GM12878 (cell line): ENCODE measurements at regions not wholly inside any gene's neighbourhood (a gene's known extent, or its start where the extent isn't known, plus 50 kb on each side); places are given as distances from the start of the nearest gene placed in this dataset.
"Not testable (repeated sequence)": the region's sequence is repeated elsewhere in the genome, so short reads cannot be mapped to it uniquely, and the experiment has no call there.

Source experiments
- ATAC-seq: fragments of 200-7000 bp; cut with Tn5 transposase; 3 replicates; pipeline ENCODE4 v1.9.1; 2020; ENCODE audit warnings: mild to moderate bottlenecking, moderate library complexity
- BruUV-seq: library from RNA; stranded (reverse); fragments of 400-500 nt; replicated peaks from 2 replicates; lab custom pipeline; 2021; lab: Mats Ljungman, UMichigan
- CTCF ChIA-PET: fragments of 300-600 bp; sonication (Branson Sonifier 250); formaldehyde crosslinking; extraction: SDS; loops from one replicate; lab custom pipeline; 2021; ENCODE audit warnings: inconsistent platforms; lab: Yijun Ruan, JAX
- POLR2A ChIA-PET: fragments of 350-600 bp; formaldehyde crosslinking; extraction: SDS; loops from one replicate; lab custom pipeline; 2021; ENCODE audit warnings: inconsistent platforms; lab: Charles Lee
- RAD21 ChIA-PET: fragments of 300-600 bp; sonication (Branson Sonifier 250); formaldehyde crosslinking; loops from one replicate; lab custom pipeline; 2023; ENCODE audit warnings: antibody characterized with exemption; ENCODE audit not compliant: unreplicated experiment; lab: Charles Lee
- SMC1A ChIA-PET: fragments of 300-600 bp; sonication (Branson Sonifier 250); formaldehyde crosslinking; loops from one replicate; lab custom pipeline; 2023; ENCODE audit not compliant: unreplicated experiment, uncharacterized antibody; lab: Charles Lee
- DNase-seq: peaks from one replicate; pipeline ENCODE4 v3.0.0-alpha.2; 2011; ENCODE audit warnings: low read depth, low spot score
- FAIRE-seq: peaks from 3 replicates; lab custom pipeline; 2011; peaks lifted over from hg19 to GRCh38; lab: Jason Lieb, UNC
- H2AFZ ChIP-seq: 2 replicates; pipeline ENCODE4 v1.6.0; 2011; ENCODE audit warnings: low read depth, low read length, control low read depth; ENCODE audit not compliant: control insufficient read depth
- H3K27ac ChIP-seq: 2 replicates; pipeline ENCODE4 v1.5.1; 2011; ENCODE audit warnings: control low read depth; ENCODE audit not compliant: control insufficient read depth, insufficient read depth
- H3K27me3 ChIP-seq, 2 experiments: replicated peaks in 1 of 2; 2 replicates each; pipeline versions ENCODE4 v1.6.0 to v1.6.1; 2011; ENCODE audit warnings: low read length in 1 of 2; ENCODE audit not compliant: control insufficient read depth in 2 of 2, insufficient read depth in 2 of 2
- H3K36me3 ChIP-seq, 2 experiments: 2 replicates each; pipeline ENCODE4 v1.5.1; 2011; ENCODE audit warnings: low read length in 1 of 2; ENCODE audit not compliant: control insufficient read depth in 2 of 2, insufficient read depth in 2 of 2
- H3K4me1 ChIP-seq: 2 replicates; pipeline ENCODE4 v1.6.1; 2011; ENCODE audit warnings: mild to moderate bottlenecking, low read length, moderate library complexity, mixed read lengths; ENCODE audit not compliant: control insufficient read depth, insufficient read depth
- H3K4me2 ChIP-seq: 2 replicates; pipeline ENCODE4 v1.6.0; 2011; ENCODE audit warnings: control low read depth; ENCODE audit not compliant: control insufficient read depth, insufficient read depth
- H3K4me3 ChIP-seq: fragments of 200-600 bp; sonication (generic); 2 replicates; pipeline ENCODE4 v1.5.1; 2016
- H3K79me2 ChIP-seq: 2 replicates; pipeline ENCODE4 v1.6.0; 2011; ENCODE audit warnings: low read length; ENCODE audit not compliant: control insufficient read depth, insufficient read depth
- H3K9ac ChIP-seq: 2 replicates; pipeline ENCODE4 v1.8.0; 2011; ENCODE audit warnings: low read length, control low read depth, mixed read lengths; ENCODE audit not compliant: control insufficient read depth, insufficient read depth
- H3K9me3 ChIP-seq: replicated peaks from 3 replicates; pipeline ENCODE4 v1.5.1; 2011; ENCODE audit warnings: mild to moderate bottlenecking, low read length; ENCODE audit not compliant: control insufficient read depth, insufficient read depth
- H4K20me1 ChIP-seq: 2 replicates; pipeline ENCODE4 v1.6.0; 2011; ENCODE audit not compliant: control insufficient read depth, insufficient read depth
- BRCA1 ChIP-seq: IDR thresholded peaks from 2 replicates; pipeline ENCODE4 v1.6.1; 2011; ENCODE audit warnings: low read depth, low read length, improper control_type of control experiment
- IKZF2 ChIP-seq, 2 experiments: fragments of 450-650 bp; IDR thresholded peaks; 2 replicates each; pipeline ENCODE4 v1.6.1; 2017; ENCODE audit warnings: mild to moderate bottlenecking in 2 of 2, moderate library complexity in 2 of 2
- RELA ChIP-seq: fragments of 450-650 bp; IDR thresholded peaks from 2 replicates; pipeline ENCODE4 v1.8.0; 2014; ENCODE audit warnings: borderline replicate concordance; ENCODE audit not compliant: partially characterized antibody
- RUNX3 ChIP-seq: IDR thresholded peaks from 2 replicates; pipeline ENCODE4 v1.6.1; 2012; ENCODE audit warnings: low read length, inconsistent platforms
- ZNF207 ChIP-seq: fragments of 450-650 bp; IDR thresholded peaks from 2 replicates; pipeline ENCODE4 v1.6.1; 2014; ENCODE audit warnings: antibody characterized with exemption, mild to moderate bottlenecking, borderline replicate concordance
- WGBS: methylation state at CpG from one replicate; pipeline ENCODE4 v1.1.6; 2016; ENCODE audit warnings: low lambda C conversion rate; ENCODE audit not compliant: insufficient replicate concordance, insufficient coverage; ENCODE audit errors: missing lambda C conversion rate; 5-methylcytosine and 5-hydroxymethylcytosine counted together
- in situ Hi-C: fragments of 300-500 bp; cut with MboI; formaldehyde crosslinking; loops from 9 replicates; pipeline ENCODE4 v1.14.3; 2018; ENCODE audit warnings: mixed read lengths
- intact Hi-C: fragments of 100-400 bp; cut with micrococcal nuclease; formaldehyde crosslinking; loops from one replicate; pipeline ENCODE4 v1.14.2; 2022; ENCODE audit not compliant: unreplicated experiment
- TF ChIP-seq, protein P1 (sequence below): fragments of 450-650 bp; IDR thresholded peaks from 2 replicates; pipeline ENCODE4 v1.6.1; 2017; ENCODE audit warnings: mild to moderate bottlenecking, moderate library complexity

DNA sequence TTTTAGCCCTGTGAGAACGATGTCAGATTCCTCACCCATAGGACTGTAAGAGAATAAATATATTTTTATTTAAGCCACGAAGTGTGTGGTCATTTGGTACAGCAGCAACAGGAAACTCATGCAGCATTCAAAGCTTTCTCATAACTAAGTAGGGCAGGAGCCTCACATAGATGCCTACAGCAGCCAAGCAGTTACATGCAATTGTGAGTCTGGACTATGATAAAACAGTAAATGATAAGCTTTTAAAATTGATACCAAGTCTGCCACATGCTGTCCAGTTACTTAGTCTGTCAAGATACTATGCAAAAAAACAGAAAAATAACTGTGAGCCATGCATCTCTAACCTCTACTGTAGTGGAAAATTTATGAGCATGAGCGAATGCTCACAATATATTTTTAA, 359.6 kb downstream of the HS3ST1 start:
- ChIA-PET SMC1A (interaction anchor here (0.6 to 1.1 kb wide), 3 partner anchors 316 to 514 kb away, joined by 3 to 4 read pairs (median 3); no protein-coding TSS in a partner anchor), CTCF (interaction anchor here (0.8 to 1.7 kb wide), 4 partner anchors 10 to 487 kb away, joined by 3 to 6 read pairs (median 3); no protein-coding TSS in a partner anchor), RAD21 (interaction anchor here (1.3 to 1.9 kb wide), 2 partner anchors 31 to 270 kb away, joined by 3 to 6 read pairs; no protein-coding TSS in a partner anchor), POLR2A (interaction anchor here (0.6 to 1.1 kb wide), 2 partner anchors 13 to 404 kb away, joined by 3 to 7 read pairs; no protein-coding TSS in a partner anchor)
- no peaks in the 10 kb centered on the region for H3K27me3 ChIP-seq
- H3K4me3 ChIP-seq, result no peak overlapping the region
- BruUV-seq, result no TSS peak
- no peak overlapping the region for H2AFZ ChIP-seq
- FAIRE-seq (no peak), DNase-seq (no peak), ATAC-seq (peak; percentile 53)
- no peaks in the 10 kb centered on the region for H3K4me1 ChIP-seq
- 24% methylated on average over 3 of the region's 3 CpGs for WGBS
- H3K9ac ChIP-seq, result no peak overlapping the region
- H3K9me3 ChIP-seq, result no peaks in the 10 kb centered on the region
- in situ Hi-C loops (no loop called here), intact Hi-C loops (loop anchor here (5.0 kb wide), 1 partner anchor 447 kb away; no protein-coding TSS in a partner anchor)
- no peaks in the 10 kb centered on the region for H3K79me2 ChIP-seq
- H4K20me1 ChIP-seq, result no peaks in the 10 kb centered on the region
- no peak overlapping the region for H3K4me2 ChIP-seq
- TF ChIP-seq BRCA1 (no peak), RUNX3 (no peak), ZNF207 (no peak), RELA (no peak), IKZF2 (IDR thresholded peaks at IDR 0.05) (no peak)
- TF ChIP-seq, protein P1, sequence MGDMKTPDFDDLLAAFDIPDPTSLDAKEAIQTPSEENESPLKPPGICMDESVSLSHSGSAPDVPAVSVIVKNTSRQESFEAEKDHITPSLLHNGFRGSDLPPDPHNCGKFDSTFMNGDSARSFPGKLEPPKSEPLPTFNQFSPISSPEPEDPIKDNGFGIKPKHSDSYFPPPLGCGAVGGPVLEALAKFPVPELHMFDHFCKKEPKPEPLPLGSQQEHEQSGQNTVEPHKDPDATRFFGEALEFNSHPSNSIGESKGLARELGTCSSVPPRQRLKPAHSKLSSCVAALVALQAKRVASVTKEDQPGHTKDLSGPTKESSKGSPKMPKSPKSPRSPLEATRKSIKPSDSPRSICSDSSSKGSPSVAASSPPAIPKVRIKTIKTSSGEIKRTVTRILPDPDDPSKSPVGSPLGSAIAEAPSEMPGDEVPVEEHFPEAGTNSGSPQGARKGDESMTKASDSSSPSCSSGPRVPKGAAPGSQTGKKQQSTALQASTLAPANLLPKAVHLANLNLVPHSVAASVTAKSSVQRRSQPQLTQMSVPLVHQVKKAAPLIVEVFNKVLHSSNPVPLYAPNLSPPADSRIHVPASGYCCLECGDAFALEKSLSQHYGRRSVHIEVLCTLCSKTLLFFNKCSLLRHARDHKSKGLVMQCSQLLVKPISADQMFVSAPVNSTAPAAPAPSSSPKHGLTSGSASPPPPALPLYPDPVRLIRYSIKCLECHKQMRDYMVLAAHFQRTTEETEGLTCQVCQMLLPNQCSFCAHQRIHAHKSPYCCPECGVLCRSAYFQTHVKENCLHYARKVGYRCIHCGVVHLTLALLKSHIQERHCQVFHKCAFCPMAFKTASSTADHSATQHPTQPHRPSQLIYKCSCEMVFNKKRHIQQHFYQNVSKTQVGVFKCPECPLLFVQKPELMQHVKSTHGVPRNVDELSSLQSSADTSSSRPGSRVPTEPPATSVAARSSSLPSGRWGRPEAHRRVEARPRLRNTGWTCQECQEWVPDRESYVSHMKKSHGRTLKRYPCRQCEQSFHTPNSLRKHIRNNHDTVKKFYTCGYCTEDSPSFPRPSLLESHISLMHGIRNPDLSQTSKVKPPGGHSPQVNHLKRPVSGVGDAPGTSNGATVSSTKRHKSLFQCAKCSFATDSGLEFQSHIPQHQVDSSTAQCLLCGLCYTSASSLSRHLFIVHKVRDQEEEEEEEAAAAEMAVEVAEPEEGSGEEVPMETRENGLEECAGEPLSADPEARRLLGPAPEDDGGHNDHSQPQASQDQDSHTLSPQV, result no peak
- H3K27ac ChIP-seq, result no peak overlapping the region
- H3K36me3 ChIP-seq, result no peaks in the 10 kb centered on the region

DNA sequence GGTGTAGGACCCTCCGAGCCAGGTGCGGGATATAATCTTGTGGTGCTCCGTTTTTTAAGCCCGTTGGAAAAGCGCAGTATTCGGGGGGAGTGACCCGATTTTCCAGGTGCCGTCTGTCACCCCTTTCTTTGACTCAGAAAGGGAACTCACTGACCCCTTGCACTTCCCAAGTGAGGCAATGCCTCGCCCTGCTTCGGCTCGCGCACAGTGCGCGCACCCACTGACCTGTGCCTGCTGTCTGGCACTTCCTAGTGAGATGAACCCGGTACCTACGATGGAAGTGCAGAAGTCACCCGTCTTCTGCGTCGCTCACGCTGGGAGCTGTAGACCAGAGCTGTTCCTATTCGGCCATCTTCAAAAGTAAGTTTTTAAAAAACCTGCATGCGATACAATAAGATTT, 362.1 kb downstream of the HS3ST1 start:
- H3K4me1 ChIP-seq, FAIRE-seq, in situ Hi-C loops, H3K27ac ChIP-seq, H4K20me1 ChIP-seq, H3K9ac ChIP-seq, H3K27me3 ChIP-seq, DNase-seq, H3K79me2 ChIP-seq, H3K4me3 ChIP-seq, H3K4me2 ChIP-seq, H2AFZ ChIP-seq, H3K9me3 ChIP-seq, H3K36me3 ChIP-seq: not testable (repeated sequence)
- ChIA-PET RAD21 (interaction anchor here (0.6 to 1.5 kb wide), 5 partner anchors 28 to 357 kb away, joined by 3 to 4 read pairs (median 3); no protein-coding TSS in a partner anchor), POLR2A (interaction anchor here (1.0 kb wide), 1 partner anchor 33 kb away, joined by 3 read pairs; no protein-coding TSS in a partner anchor), SMC1A (interaction anchor here (0.9 to 1.8 kb wide), 5 partner anchors 8 to 511 kb away, joined by 3 to 8 read pairs (median 4); no protein-coding TSS in a partner anchor), CTCF (interaction anchor here (0.5 to 1.7 kb wide), 5 partner anchors 9 to 608 kb away, joined by 3 to 4 read pairs (median 3); no protein-coding TSS in a partner anchor)
- 90% methylated on average over 17 of the region's 22 CpGs for WGBS
- ATAC-seq, result peak; percentile 22; the same call in 1 of the 3 replicates
- TSS peak; percentile 69 for BruUV-seq
- intact Hi-C loops, result loop anchor here (5.0 kb wide), 1 partner anchor 444 kb away; no protein-coding TSS in a partner anchor
